Ishikawa (cell line): ENCODE measurements at regions not wholly inside any gene's neighbourhood (a gene's known extent, or its start where the extent isn't known, plus 50 kb on each side); places are given as distances from the start of the nearest gene placed in this dataset.

Experiments
- CEBPB ChIP-seq: IDR thresholded peaks from 2 replicates; pipeline ENCODE4 v1.6.1; 2012
- EP300 ChIP-seq: IDR thresholded peaks from 2 replicates; pipeline ENCODE4 v1.6.1; 2012; ENCODE audit warnings: borderline replicate concordance
- TAF1 ChIP-seq: IDR thresholded peaks from 2 replicates; pipeline ENCODE4 v1.6.1; 2012; ENCODE audit warnings: low read depth, mild to moderate bottlenecking
- YY1 ChIP-seq: IDR thresholded peaks from 2 replicates; pipeline ENCODE4 v1.6.1; 2012; ENCODE audit warnings: low read depth

- no peak for TF ChIP-seq TAF1
- no peak for TF ChIP-seq YY1
- no peak for TF ChIP-seq CEBPB
- no peak for TF ChIP-seq EP300
Measured at GRCh38 chr9:80885894-80886293, 803.5 kb downstream of the TLE1 start.
